ENCODE measurements at regions not wholly inside any gene's neighbourhood (a gene's known extent, or its start where the extent isn't known, plus 50 kb on each side); places are given as distances from the start of the nearest gene placed in this dataset.
"Not testable (repeated sequence)": the region's sequence is repeated elsewhere in the genome, so short reads cannot be mapped to it uniquely, and the experiment has no call there.

GRCh38 chr6:140661691-140662090 lies 1287.2 kb upstream of the CITED2 start:
- no peak for DNase-seq (ENCODE audit: low spot score)

DNA sequence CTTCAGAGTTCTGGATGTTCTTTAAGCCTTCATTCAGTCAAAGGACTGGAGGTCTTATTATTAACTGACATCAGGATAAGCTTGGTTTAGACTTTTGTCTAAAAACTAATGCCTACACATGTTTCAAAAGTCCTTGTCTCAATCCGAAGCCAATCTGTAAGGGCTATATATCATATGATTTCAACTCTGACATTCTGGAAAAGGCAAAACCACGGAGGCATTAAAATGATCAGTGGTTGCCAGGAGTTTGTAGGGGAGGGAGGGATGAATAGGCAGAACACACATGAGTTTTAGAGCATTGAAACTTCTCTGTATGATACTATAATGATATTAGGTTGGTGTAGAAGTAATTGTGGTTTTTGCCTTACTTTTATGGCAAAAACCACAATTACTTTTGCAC lies 1285.8 kb upstream of the CITED2 start:
- no peak for DNase-seq (ENCODE audit: low spot score)

DNA sequence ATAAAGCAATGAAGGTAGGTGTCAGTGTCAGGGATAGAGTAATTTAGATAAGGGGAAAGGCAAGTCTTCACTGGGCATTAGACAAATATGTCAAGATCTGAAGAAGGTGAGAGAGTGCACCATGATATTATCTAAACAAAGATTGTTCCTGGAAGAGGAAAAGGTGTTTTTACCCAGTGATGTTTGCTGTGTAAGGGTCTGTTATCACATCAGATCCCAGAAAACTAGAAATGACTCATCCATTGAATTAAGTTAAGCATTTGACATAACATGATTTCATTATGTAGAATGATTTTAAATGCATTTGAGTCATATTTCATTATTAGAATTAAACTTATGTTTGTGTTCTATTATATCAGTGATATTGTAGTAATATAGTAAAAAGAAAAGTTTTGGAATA lies 1279.5 kb upstream of the CITED2 start:
- DNase-seq (ENCODE audit: low spot score), result no peak

DNA sequence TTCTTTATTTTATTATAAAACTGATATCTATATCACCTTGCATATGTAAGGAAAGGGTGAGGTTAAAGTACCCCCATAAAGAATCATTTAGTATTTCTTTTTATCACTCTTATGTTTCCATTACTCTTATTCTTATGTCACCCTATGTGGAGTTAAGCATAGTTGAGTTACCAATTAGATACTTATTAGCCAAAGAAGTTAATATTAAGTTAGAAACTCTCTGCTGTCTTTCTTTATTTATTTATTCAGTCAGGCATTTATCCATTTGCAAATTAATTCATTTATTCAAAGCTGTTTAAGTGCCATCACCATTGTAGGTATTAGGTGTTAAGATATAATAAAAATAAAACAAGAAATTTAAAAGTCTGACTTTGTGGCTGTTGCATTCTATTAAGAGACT lies 1279.1 kb upstream of the CITED2 start:
- DNase-seq (ENCODE audit: low spot score), result no peak

GRCh38 chr6:140649502-140649901 lies 1275.1 kb upstream of the CITED2 start:
- DNase-seq (ENCODE audit: low spot score), result not testable (repeated sequence)

DNA sequence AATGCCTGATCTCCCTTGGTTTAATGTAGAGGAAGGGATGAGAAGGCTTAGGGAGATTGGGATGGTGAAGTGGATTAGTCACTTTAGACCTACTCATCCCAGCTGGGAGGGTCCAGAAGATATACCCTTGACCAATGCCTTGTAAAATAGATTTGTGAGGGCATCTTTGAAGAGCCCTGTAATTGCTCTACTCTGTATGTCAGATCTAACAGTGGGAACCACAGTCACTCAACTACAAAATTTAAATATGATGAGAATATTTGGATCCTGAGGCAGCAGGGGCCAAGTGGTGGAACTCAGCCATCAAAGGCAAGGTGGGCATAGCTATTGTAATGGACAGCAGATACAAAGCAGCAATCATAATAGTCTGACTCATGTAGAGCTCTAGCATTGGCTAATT lies 1272.9 kb upstream of the CITED2 start:
- DNase-seq (ENCODE audit: low spot score), result not testable (repeated sequence)

DNA sequence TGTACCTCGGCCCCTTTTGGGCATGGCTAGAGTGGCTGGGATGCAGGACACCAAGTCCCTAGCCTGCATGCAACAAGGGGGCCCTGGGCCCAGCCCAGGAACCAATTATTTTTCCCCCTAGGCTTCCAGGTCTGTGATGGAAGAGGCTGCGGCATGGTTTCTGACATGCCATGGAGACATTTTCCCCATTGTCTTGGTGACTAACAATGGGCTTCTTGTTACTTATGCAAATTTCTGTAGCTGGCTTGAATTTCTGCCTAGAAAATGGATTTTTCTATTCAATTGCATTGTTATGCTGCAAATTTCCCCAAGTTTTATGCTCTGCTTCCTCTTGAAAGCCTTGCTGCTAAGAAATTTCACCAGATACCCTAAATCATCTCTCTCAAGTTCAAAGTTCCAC lies 1269.6 kb upstream of the CITED2 start:
- DNase-seq (ENCODE audit: low spot score), result no peak

- DNase-seq (ENCODE audit: low spot score), result no peak
These were observed 1267.0 kb upstream of the CITED2 start for GRCh38 chr6:140641412-140641811.

DNA sequence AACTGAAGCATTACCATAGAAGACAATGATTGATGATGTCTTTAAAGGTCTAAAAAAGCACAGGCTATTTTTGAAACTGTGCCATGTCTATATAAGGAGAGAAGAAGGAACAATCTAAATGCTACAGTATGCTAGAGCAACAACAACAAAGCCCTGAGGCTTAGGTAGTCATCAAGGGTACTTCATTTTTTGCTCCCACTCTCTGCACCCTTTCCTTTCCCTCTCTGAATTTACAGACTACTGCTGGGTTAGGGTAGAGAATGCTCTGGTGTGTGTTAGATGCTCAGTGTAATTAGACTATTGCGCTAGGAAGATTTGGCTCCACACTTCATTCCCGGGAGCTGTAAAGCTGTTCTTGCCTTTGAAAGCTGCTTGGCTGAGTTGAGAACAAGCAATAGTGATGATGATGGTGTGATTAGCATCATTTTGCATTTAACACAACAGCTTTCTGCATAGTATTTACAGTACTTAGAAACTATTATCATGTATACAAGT lies 1262.5 kb upstream of the CITED2 start:
- no peak for DNase-seq (ENCODE audit: low spot score)

DNA sequence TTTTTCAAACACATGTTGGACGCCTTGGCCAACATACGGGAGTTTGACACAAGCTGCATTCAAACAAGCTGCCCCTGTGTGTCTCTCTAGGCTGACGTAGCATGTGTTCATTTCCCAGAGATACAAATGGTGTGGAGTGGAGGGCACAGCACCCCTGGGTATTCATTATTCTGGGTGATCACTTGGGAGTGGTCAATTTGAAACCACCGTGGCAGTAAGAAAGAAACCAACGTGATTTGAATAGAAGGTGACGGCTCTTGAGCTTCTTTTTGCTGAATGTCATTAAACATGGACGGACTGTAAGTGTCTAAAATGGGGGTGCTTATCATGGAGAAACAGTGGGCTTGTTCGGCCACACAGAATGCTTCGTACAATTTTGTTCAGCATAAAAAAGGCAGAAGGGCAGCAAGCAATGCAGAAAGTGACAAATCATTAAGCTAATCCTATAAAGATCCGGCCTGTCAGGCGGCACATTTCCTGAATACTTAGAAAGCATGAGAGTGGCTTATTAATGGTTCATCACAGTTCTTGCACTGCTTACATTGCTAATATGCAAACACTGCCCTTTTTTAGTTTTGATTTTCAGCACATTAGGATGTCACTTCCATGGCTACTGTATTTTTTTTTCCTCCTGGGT lies 1261.9 kb upstream of the CITED2 start:
- no peak for DNase-seq (ENCODE audit: low spot score)

- no peak for DNase-seq (ENCODE audit: low spot score)
These were observed 1252.6 kb upstream of the CITED2 start for GRCh38 chr6:140627002-140627401.

GRCh38 chr6:140623498-140623897 lies 1249.0 kb upstream of the CITED2 start:
- DNase-seq (ENCODE audit: low spot score), result no peak

GRCh38 chr6:140620496-140620895 lies 1246.0 kb upstream of the CITED2 start:
- no peak for DNase-seq (ENCODE audit: low spot score)

- no peak for DNase-seq (ENCODE audit: low spot score)
These were observed 1235.5 kb upstream of the CITED2 start for GRCh38 chr6:140609956-140610355.

- no peak for DNase-seq (ENCODE audit: low spot score)
These were observed 1234.9 kb upstream of the CITED2 start for GRCh38 chr6:140609321-140609720.

- no peak for DNase-seq (ENCODE audit: low spot score)
These were observed 1230.3 kb upstream of the CITED2 start for GRCh38 chr6:140604786-140605185.

- DNase-seq (ENCODE audit: low spot score), result no peak
These were observed 1228.2 kb upstream of the CITED2 start for GRCh38 chr6:140602431-140603248.

GRCh38 chr6:140601021-140601808 lies 1226.8 kb upstream of the CITED2 start:
- no peak for DNase-seq (ENCODE audit: low spot score)

DNA sequence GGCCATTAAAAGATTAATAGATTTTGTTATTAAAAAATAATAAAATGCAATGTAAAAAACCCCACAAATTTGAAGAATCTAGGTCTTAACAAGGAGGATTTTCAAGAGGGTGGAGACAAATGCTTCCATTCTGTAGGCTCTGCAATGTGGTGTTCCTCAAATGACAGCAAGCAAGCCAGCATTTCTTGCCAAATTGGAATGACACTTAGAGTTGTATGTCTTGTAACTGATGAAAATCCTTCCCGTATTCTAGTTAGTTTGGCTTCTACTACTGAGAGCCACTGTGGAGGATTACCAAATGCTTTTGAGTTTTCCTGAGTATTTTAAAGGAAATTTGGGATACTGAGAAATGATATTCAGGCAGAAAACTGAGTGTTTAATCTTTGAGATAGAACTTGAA lies 1225.5 kb upstream of the CITED2 start:
- no peak for DNase-seq (ENCODE audit: low spot score)

DNA sequence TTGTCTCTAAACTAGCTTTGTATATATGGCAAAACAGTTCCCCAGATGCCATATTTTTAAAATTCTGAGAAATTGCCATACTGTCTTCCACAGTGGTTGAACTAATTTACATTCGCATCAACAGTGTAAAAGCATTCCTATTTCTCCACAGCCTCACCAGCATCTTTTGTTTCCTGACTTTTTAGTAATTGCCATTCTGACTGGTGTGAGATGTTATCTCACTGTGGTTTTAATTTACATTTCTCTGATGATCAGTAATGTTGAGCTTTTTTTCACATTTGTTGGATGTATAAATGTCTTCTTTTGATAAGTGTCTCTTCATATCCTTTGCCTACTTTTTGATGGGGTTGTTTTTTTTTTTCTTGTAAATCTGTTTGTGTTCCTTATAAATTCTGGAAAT lies 1222.7 kb upstream of the CITED2 start:
- DNase-seq (ENCODE audit: low spot score), result no peak

DNA sequence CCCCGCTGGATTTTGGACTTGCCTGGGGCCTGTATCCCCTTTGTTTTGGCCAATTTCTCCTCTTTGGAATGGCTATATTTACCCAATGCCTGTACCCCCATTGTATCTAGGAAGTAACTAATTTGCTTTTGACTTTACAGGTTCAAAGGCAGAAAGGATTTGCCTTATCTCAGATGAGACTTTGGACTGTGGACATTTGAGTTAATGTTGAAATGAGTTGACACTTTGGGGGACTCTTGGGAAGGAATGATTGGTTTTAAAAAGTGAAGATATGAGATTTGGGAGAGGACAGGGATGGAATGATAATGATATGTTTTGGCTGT lies 1220.3 kb upstream of the CITED2 start:
- DNase-seq (ENCODE audit: low spot score), result no peak

DNA sequence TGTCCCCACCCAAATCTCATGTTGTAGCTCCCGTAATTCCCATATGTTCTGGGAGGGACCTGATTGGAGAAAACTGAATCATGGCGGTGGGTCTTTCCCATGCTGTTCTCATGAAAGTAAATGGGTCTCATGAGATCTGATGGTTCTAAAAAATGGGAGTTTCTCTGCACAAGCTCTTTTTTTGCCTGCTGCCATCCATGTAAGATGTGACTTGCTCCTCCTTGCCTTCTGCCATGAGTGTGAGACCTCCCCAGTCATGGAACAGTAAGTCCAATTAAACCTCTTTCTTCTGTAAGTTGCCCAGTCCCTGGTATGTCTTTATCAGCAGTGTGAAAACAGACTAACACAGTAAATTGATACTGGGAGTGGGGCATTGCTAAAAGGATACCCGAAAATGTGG lies 1218.4 kb upstream of the CITED2 start:
- no peak for DNase-seq (ENCODE audit: low spot score)

GRCh38 chr6:140590641-140591040 lies 1216.2 kb upstream of the CITED2 start:
- no peak for DNase-seq (ENCODE audit: low spot score)
